GM18870 (cell line): ENCODE measurements at regions not wholly inside any gene's neighbourhood (a gene's known extent, or its start where the extent isn't known, plus 50 kb on each side); places are given as distances from the start of the nearest gene placed in this dataset.
"Not testable (repeated sequence)": the region's sequence is repeated elsewhere in the genome, so short reads cannot be mapped to it uniquely, and the experiment has no call there.

Experiments
- ATAC-seq: cut with Tn5 transposase; IDR thresholded peaks from one replicate; pipeline ENCODE4 v1.9.1; 2021; ENCODE audit warnings: moderate library complexity; ENCODE audit not compliant: unreplicated experiment

GRCh38 chr4:79747252-79747651 is 325.8 kb downstream of the ANTXR2 start:
- no peak for ATAC-seq

- ATAC-seq, result no peak
Observed at GRCh38 chr4:79743014-79743413, 330.0 kb downstream of the ANTXR2 start.

GRCh38 chr4:79739912-79740311 is 331.9 kb upstream of the GK2 start:
- ATAC-seq, result no peak

GRCh38 chr4:79723507-79723906 is 315.5 kb upstream of the GK2 start:
- no peak for ATAC-seq

- no peak for ATAC-seq
Observed at GRCh38 chr4:79700356-79700755, 292.3 kb upstream of the GK2 start.

- no peak for ATAC-seq
Observed at GRCh38 chr4:79697444-79697843, 289.4 kb upstream of the GK2 start.

GRCh38 chr4:79696534-79696933 is 288.5 kb upstream of the GK2 start:
- ATAC-seq, result not testable (repeated sequence)

GRCh38 chr4:79695848-79696247 is 287.8 kb upstream of the GK2 start:
- ATAC-seq, result no peak

GRCh38 chr4:79689740-79690139 is 281.7 kb upstream of the GK2 start:
- ATAC-seq, result no peak

- ATAC-seq, result no peak
Observed at GRCh38 chr4:79688691-79689090, 280.7 kb upstream of the GK2 start.

GRCh38 chr4:79687006-79687405 is 279.0 kb upstream of the GK2 start:
- ATAC-seq, result no peak

GRCh38 chr4:79685542-79685941 is 277.5 kb upstream of the GK2 start:
- no peak for ATAC-seq

- ATAC-seq, result no peak
Observed at GRCh38 chr4:79684516-79684915, 276.5 kb upstream of the GK2 start.

GRCh38 chr4:79682801-79683530 is 274.9 kb upstream of the GK2 start:
- no peak for ATAC-seq

GRCh38 chr4:79682161-79682560 is 274.1 kb upstream of the GK2 start:
- ATAC-seq, result no peak

- no peak for ATAC-seq
Observed at GRCh38 chr4:79679859-79680258, 271.8 kb upstream of the GK2 start.

GRCh38 chr4:79678472-79679202 is 270.6 kb upstream of the GK2 start:
- ATAC-seq, result no peak

- ATAC-seq, result no peak
Observed at GRCh38 chr4:79676705-79677104, 268.7 kb upstream of the GK2 start.

GRCh38 chr4:79674906-79675305 is 266.9 kb upstream of the GK2 start:
- ATAC-seq, result not testable (repeated sequence)

- no peak for ATAC-seq
Observed at GRCh38 chr4:79673898-79674297, 265.9 kb upstream of the GK2 start.

- no peak for ATAC-seq
Observed at GRCh38 chr4:79673377-79673776, 265.3 kb upstream of the GK2 start.

GRCh38 chr4:79666875-79667274 is 258.8 kb upstream of the GK2 start:
- ATAC-seq, result no peak

GRCh38 chr4:79666112-79666511 is 258.1 kb upstream of the GK2 start:
- no peak for ATAC-seq
